GM12878 (cell line): ENCODE measurements at regions not wholly inside any gene's neighbourhood (a gene's known extent, or its start where the extent isn't known, plus 50 kb on each side); places are given as distances from the start of the nearest gene placed in this dataset.

Experiments used
- BACH1 ChIP-seq: fragments of 450-650 bp; IDR thresholded peaks from 2 replicates; pipeline ENCODE4 v1.6.1; 2017; ENCODE audit warnings: mild to moderate bottlenecking, borderline replicate concordance
- MEF2A ChIP-seq: IDR thresholded peaks from 2 replicates; pipeline ENCODE4 v1.6.1; 2011; ENCODE audit warnings: low read depth, mild to moderate bottlenecking, low read length, moderate library complexity; ENCODE audit not compliant: insufficient read depth
- MTA2 ChIP-seq: fragments of 450-650 bp; IDR thresholded peaks from 2 replicates; pipeline ENCODE4 v1.6.1; 2016; ENCODE audit warnings: low read depth, mild to moderate bottlenecking, moderate library complexity
- PBX3 ChIP-seq: IDR thresholded peaks from 2 replicates; pipeline ENCODE4 v1.6.1; 2011; ENCODE audit warnings: mild to moderate bottlenecking, low read depth, low read length, moderate library complexity; ENCODE audit not compliant: insufficient replicate concordance
- PKNOX1 ChIP-seq: fragments of 450-650 bp; IDR thresholded peaks from 2 replicates; pipeline ENCODE4 v1.6.1; 2016; ENCODE audit warnings: mild to moderate bottlenecking
- PML ChIP-seq: IDR thresholded peaks from 2 replicates; pipeline ENCODE4 v1.6.1; 2012; ENCODE audit warnings: low read length, inconsistent platforms
- POLR2A ChIP-seq: IDR thresholded peaks from 2 replicates; pipeline ENCODE4 v1.6.1; 2011; ENCODE audit warnings: low read depth, mild to moderate bottlenecking, low read length
- RAD21 ChIP-seq: IDR thresholded peaks from 2 replicates; pipeline ENCODE4 v1.6.1; 2011; ENCODE audit warnings: mild to moderate bottlenecking, low read depth, low read length, moderate library complexity; ENCODE audit not compliant: insufficient read depth
- STAT1 ChIP-seq: fragments of 450-650 bp; conservative IDR thresholded peaks from 2 replicates; pipeline ENCODE4 v1.6.1; 2014; ENCODE audit warnings: antibody characterized with exemption, mild to moderate bottlenecking
- ZNF687 ChIP-seq: fragments of 450-650 bp; IDR thresholded peaks from 2 replicates; pipeline ENCODE4 v1.6.1; 2017; ENCODE audit warnings: mild to moderate bottlenecking, moderate library complexity

DNA sequence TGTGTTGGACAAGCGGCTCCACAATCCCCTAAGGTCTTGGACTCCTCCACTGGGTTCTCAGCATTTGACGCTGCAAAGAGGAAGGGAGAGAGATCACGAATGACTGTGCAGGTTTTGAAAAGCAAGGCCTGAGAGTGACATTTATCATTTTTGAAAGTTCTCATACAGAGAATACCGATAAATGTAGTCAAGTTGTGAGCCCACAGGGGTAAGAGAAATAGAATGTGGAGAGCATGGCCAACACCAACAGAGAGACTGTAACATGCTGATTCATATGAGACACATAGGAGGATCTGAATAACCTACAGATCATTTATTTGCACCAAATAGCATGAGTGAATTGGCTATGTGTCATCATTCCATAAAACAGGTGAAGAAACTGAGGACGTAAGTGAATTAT, 230.5 kb upstream of the MBL2 start (continued):
- TF ChIP-seq PBX3 (peak; percentile 11), RAD21 (no peak), STAT1 (no peak), MEF2A (no peak), PKNOX1 (peak; percentile 46; the same call in 1 of the 2 replicates), ZNF687 (0 out of 2 replicates have a peak, but pooled peaks have one; percentile 46), MTA2 (peak; percentile 37; the same call in 1 of the 2 replicates), PML (no peak), POLR2A (no peak), BACH1 (no peak)
